HG02970 (cell line): ENCODE measurements at regions not wholly inside any gene's neighbourhood (a gene's known extent, or its start where the extent isn't known, plus 50 kb on each side); places are given as distances from the start of the nearest gene placed in this dataset.

ENCODE experiments used
- ATAC-seq: cut with Tn5 transposase; IDR thresholded peaks from one replicate; pipeline ENCODE4 v1.9.1; 2021; ENCODE audit warnings: mild to moderate bottlenecking, moderate library complexity, moderate number of reproducible peaks; ENCODE audit not compliant: unreplicated experiment, low FRiP score

- no peak for ATAC-seq
These were observed 64.7 kb downstream of the ARRDC4 start for GRCh38 chr15:98025237-98025636.

DNA sequence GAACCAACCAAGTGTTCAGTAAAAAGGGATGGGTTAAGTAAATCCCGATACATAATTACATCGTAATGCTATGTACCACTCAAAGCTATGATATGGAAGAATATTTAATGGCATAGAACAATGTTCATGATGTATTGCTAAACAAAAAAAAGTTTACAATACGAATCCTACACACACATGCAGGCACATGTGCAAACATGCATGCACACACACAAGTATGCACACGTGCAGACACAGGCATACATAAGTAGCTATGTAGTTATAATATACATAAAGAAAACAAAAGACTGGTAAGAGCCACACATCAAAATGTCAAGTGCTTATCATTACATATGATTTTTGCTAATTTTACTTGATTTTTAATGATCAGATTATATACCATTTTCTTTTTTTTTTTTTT is 74.2 kb downstream of the ARRDC4 start:
- ATAC-seq, result no peak

- ATAC-seq, result no peak
These were observed 74.6 kb downstream of the ARRDC4 start for GRCh38 chr15:98035134-98035533.

- ATAC-seq, result no peak
These were observed 75.1 kb downstream of the ARRDC4 start for GRCh38 chr15:98035577-98036010.

DNA sequence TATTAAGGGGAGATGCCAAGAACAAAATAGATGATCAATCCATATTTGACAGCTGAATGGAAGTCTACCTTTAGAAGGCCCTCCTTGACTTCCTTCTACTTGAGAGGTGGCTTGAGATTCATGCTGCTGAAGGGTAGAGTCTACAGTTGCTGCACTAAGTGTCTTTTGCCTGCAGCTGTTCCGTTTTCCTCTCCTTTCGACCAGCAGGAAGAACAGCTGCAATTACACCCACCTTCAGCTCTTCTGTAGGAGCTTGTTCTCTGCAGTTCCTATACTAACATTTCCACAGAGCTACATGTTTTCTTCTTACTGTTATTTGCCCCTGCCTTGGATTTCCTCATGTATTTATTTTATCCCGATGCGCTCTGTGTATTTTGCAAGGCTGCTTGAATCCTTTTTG is 79.1 kb downstream of the ARRDC4 start:
- no peak for ATAC-seq

DNA sequence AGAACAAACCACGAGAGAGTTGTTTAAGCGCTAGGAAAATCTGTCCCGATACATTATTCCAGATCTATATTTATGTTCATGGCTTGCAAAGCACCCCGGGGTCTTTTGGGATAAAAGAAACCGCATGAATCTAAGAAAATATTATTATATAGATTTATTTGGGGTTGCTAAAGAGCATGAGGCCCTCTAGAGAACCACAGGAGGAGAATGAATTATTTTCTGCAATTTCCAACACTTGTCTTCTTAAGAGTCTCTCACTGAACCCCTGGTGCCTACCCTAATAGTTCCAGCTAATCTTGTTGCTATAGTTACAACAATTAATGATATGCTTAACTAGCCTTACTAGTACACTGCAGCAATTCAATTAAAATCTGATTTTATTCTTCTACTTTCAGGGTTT is 79.6 kb downstream of the ARRDC4 start:
- no peak for ATAC-seq

- no peak for ATAC-seq
These were observed 82.9 kb downstream of the ARRDC4 start for GRCh38 chr15:98043160-98044014.

DNA sequence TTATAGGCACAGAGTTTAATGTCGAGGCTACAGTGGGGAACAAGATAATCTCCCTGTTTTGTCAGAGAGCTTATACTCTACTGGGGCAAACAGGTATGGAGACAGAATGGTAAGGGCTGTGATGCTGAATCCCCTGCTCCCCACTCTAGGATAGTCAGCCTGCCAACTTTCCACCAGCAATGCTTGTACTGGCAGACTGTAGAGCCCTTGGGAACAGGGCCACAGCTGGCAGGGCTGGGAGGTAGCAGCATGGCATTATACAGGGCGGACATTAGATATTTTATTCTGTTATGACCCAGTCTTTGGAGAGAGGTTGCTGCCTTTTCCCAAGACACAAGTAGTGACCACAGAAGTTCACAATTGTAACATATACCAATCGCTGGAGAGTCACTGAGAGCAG is 91.2 kb downstream of the ARRDC4 start:
- ATAC-seq, result no peak

DNA sequence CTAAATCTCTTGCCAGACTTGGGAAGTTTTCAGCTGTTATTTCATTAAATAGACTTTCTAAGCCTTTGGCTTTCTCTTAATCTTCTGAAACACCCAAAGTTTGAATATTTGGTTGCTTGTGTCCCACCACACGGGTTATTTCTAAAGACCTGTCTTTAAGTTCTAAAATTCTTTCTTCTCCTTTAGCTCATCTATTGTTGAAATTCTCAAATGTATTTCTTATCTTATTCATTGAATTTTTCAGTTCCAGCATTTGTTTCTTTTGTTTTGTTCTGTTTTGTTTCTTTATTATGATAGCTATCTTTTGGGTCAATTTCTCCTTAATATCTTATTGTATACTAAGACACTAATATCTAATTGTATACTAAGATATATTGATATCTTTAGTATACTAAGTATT is 97.0 kb downstream of the ARRDC4 start:
- no peak for ATAC-seq

DNA sequence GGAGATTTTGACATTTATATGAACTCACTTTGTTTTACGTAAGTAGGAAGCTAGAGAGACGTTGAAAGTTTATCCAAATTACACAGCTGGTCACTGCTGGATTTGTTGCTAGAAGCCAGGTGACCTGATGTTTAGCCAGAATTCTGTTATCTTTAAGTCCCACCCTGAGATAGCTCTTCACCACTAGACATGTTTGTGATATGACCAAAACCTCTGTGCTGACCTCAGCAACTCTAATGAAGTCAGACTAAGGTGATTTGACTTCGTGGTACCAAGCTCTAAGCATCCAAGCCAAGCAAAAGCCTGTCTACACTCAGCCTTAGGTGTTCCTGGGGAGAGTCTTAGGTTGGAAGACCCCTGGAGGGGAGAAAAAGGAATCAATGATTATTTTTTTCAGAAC is 102.4 kb downstream of the ARRDC4 start:
- ATAC-seq, result no peak

DNA sequence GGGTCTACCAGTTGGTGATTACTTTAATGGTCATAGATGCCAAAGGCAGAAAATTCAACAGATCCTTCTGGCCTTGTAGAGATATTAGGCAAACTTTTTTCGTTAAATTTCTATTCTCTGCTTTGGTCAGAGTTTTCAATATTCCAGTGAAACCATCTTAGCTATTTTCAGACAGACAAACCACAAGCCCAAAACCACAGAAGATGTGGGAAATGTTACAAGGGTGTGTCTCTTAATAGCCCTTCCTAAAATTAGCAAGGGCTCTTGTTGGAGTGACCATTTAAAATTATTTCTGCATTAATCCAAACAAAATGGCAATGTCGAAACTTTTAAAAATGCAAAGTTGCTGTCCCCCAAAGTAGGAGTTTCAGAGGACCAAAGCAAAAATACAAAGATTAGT is 102.8 kb downstream of the ARRDC4 start:
- no peak for ATAC-seq

- no peak for ATAC-seq
These were observed 103.4 kb downstream of the ARRDC4 start for GRCh38 chr15:98063871-98064270.

DNA sequence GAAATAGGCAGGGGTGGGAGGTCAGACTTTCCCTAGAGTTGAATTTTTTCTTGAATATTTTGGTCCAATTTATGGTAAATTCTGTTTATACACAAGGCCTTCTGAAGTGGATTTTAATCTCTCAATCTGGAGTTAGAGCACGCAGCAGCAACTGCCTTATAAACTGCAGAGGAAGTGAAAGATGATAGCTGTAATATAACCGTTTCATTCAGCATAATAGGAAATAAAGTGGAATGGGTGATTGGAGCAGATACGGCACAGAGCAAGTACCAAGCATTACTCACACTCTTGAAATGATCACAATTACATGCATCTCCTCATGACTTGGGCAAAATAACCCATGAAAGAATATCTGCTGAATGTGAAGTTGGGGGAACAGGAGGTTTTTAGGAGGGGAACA is 106.8 kb downstream of the ARRDC4 start:
- ATAC-seq, result no peak

- no peak for ATAC-seq
These were observed 108.8 kb downstream of the ARRDC4 start for GRCh38 chr15:98069256-98069655.

- no peak for ATAC-seq
These were observed 109.6 kb downstream of the ARRDC4 start for GRCh38 chr15:98070137-98070536.

- ATAC-seq, result no peak
These were observed 111.3 kb downstream of the ARRDC4 start for GRCh38 chr15:98071786-98072185.

DNA sequence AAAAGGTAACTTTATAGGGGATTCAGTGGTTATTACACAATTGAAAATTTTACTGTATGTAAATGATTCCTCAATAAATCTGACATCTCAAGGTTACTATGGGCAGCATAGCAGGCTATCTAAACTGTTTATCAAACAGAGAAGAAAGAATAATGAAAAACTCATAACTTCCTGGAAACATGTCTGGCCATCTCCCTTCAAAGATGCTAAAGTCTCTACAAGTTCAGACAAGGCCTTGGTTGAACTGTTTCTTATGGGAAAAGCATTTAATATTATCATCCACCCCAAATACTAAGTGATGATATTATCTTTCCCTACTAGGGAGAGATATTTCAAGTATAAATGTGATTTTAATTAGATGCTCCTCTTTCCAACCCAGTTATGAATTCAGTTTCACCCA is 114.9 kb downstream of the ARRDC4 start:
- no peak for ATAC-seq

DNA sequence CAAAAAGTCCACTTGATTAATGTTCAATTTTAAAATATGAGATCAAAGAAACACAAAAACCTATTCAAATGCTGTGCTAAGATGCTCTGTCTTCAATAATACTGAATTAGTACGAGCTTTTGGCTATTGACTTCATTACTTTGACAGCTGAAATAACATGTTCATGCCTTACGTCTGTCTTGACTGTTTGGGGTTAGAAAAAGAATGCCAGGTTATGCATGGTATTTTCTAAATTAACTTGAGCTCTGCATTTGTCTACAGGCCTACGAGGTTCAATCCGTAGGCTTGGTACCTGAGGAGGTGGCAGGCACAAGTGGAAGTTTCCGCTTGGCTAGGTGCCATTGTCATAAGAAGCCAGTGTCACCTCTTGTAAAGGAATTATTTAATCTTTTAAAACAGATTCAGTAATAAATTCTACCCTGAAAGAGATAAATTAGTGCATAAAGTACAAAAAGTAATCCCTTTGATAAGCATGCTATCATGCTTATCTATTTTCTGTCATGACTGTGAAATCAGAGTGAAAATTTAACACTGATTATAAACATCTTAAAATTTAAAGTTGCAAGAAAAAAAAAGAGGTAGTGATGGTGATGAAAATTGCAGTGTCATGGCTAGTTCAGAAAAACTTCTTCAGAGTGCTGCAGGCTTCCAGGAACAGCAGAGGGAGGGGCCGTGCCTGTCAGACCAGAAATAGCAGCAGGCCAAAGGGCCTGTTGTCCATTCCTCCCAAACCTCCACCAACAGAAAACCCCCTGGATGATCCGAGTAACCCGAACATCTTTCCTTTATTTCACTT is 115.7 kb downstream of the ARRDC4 start:
- ATAC-seq, result no peak

GRCh38 chr15:98077186-98077585 is 116.7 kb downstream of the ARRDC4 start:
- no peak for ATAC-seq

GRCh38 chr15:98080791-98081190 is 120.3 kb downstream of the ARRDC4 start:
- no peak for ATAC-seq

DNA sequence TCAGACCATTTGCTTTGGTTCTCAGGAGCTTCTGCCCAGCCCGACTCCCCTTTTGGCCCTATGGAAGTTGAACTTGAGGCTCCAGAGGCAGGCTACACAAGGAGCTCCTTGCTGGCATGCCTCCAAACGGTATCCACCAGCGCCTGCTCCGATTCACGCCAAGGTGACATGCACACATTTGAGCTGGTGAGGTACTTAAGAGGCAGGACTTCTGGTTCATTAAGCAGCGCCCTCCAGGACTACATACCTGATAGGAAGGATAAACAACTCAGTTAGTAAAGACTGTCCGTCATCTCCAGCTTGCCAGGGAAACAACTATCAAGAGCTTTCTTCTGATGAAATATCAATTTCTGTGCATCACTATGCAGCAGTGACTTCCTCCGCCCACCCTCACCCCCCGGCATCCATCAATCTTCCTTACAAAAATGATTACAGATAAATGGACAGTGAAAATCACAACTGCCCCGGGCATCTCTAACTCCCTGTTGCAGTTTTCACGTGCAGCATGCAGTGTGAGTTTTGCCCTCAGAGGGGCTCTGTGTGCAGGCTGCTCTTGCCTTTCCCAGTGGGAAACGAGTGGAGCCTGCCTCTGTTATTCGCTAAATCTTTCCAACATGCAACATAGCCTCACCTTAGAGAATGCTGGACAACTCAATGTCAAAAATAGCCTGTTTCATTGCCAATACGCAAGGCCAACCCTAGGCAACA is 122.9 kb downstream of the ARRDC4 start:
- ATAC-seq, result no peak
